Hematopoietic multipotent progenitor cell treated with erythropoietin and hydrocortisone succinate and interleukin-3 and kit ligand, for 17 days (in vitro differentiated cells): ENCODE measurements at regions not wholly inside any gene's neighbourhood (a gene's known extent, or its start where the extent isn't known, plus 50 kb on each side); places are given as distances from the start of the nearest gene placed in this dataset.

Experiments
- DNase-seq: peaks from one replicate; pipeline ENCODE4 v3.0.0-alpha.2; 2015; ENCODE audit warnings: low spot score

- no peak for DNase-seq
These were observed 172.5 kb downstream of the SMAD2 start for GRCh38 chr18:47758000-47758399.

GRCh38 chr18:47756364-47757016 lies 174.0 kb downstream of the SMAD2 start:
- DNase-seq = peak; percentile 56

GRCh38 chr18:47755102-47755456 lies 175.4 kb downstream of the SMAD2 start:
- DNase-seq = no peak

- peak; percentile 48 for DNase-seq
These were observed 176.0 kb downstream of the SMAD2 start for GRCh38 chr18:47754311-47755101.

- no peak for DNase-seq
These were observed 177.4 kb downstream of the SMAD2 start for GRCh38 chr18:47752796-47753645.

GRCh38 chr18:47750889-47751423 lies 179.5 kb downstream of the SMAD2 start:
- DNase-seq = no peak

- no peak for DNase-seq
These were observed 180.9 kb downstream of the SMAD2 start for GRCh38 chr18:47749600-47749973.

GRCh38 chr18:47748847-47749599 lies 181.4 kb downstream of the SMAD2 start:
- DNase-seq = peak; percentile 79

GRCh38 chr18:47748093-47748796 lies 182.2 kb downstream of the SMAD2 start:
- no peak for DNase-seq

- no peak for DNase-seq
These were observed 183.1 kb downstream of the SMAD2 start for GRCh38 chr18:47747260-47747795.

- no peak for DNase-seq
These were observed 183.8 kb downstream of the SMAD2 start for GRCh38 chr18:47746615-47747014.

- DNase-seq = no peak
These were observed 185.2 kb downstream of the SMAD2 start for GRCh38 chr18:47745227-47745626.

GRCh38 chr18:47737956-47738355 lies 192.5 kb downstream of the SMAD2 start:
- no peak for DNase-seq

- no peak for DNase-seq
These were observed 193.1 kb downstream of the SMAD2 start for GRCh38 chr18:47737198-47737830.

GRCh38 chr18:47736376-47737140 lies 193.9 kb downstream of the SMAD2 start:
- no peak for DNase-seq

- no peak for DNase-seq
These were observed 195.3 kb downstream of the SMAD2 start for GRCh38 chr18:47735041-47735702.

- no peak for DNase-seq
These were observed 199.2 kb downstream of the SMAD2 start for GRCh38 chr18:47731276-47731675.

- DNase-seq = no peak
These were observed 199.7 kb downstream of the SMAD2 start for GRCh38 chr18:47730795-47731194.

GRCh38 chr18:47729356-47729755 lies 201.1 kb downstream of the SMAD2 start:
- DNase-seq = no peak
